GM21786 (cell line): ENCODE measurements at regions not wholly inside any gene's neighbourhood (a gene's known extent, or its start where the extent isn't known, plus 50 kb on each side); places are given as distances from the start of the nearest gene placed in this dataset.
"Not testable (repeated sequence)": the region's sequence is repeated elsewhere in the genome, so short reads cannot be mapped to it uniquely, and the experiment has no call there.

Experiments
- ATAC-seq: cut with Tn5 transposase; IDR thresholded peaks from one replicate; pipeline ENCODE4 v1.9.1; 2021; ENCODE audit not compliant: unreplicated experiment

GRCh38 chr4:132085105-132085504 lies 1064.0 kb upstream of the PCDH10 start:
- ATAC-seq = no peak

GRCh38 chr4:132094017-132094416 lies 1055.1 kb upstream of the PCDH10 start:
- ATAC-seq = no peak

GRCh38 chr4:132097041-132097440 lies 1052.1 kb upstream of the PCDH10 start:
- ATAC-seq = no peak

DNA sequence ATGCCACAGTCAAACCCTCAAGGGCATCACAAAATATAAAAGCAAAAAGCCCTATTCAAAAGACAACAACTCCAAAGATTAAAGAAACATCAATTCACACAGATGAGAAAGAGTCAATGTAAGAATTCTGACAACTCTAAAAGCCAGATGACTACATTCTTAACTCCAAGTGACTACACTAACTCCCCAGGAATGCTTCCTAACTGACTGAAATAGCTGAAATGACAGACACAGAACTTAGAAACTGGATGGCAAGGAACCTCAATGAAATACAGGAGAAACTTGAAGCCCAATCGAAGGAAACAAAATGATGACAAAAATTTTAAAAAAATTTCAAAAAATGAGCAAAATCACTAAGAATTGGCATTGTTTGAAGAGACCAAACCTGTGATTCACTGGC lies 1047.6 kb upstream of the PCDH10 start:
- no peak for ATAC-seq

GRCh38 chr4:132108784-132109183 lies 1040.3 kb upstream of the PCDH10 start:
- ATAC-seq = no peak

GRCh38 chr4:132114885-132115284 lies 1034.2 kb upstream of the PCDH10 start:
- ATAC-seq = no peak

- not testable (repeated sequence) for ATAC-seq
These were observed 1026.4 kb upstream of the PCDH10 start for GRCh38 chr4:132122741-132123140.

DNA sequence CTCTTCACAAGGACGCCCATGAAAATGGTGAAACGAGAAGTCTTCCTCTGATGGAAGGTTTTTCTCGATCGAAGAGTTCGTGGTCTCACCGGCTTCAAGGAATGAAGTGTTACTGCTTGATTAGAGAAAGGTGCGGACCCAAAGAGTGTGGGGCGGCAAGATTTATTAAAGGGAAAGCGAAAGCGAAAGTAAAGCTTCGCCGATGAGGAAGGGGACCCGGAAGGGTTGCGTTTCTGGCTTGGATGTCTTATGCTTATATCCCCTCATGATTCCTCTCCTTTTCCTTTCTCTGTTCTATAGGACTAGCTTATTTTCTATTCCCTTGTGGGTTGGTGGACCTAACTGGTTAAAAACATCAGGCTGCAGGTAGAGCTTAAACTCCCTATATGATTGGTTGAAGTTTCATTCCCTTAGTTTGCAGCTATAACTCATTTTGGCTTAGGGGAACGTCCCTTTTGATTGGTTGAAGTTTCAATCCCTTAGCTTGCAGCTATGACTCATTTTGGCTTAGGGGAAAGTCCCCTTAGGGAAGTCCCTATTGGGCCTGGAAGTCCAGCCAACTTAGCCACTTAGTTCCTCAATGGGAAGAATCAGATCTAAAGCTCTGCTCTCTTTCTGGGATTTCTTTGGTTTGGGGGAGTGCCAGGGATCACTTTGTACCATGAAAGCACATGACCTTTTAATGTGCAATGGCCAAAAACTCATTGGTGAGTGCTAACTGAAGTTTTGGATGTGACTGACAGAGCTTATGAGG lies 1025.0 kb upstream of the PCDH10 start:
- peak; percentile 78 for ATAC-seq

- no peak for ATAC-seq
These were observed 1024.5 kb upstream of the PCDH10 start for GRCh38 chr4:132124624-132124974.

- no peak for ATAC-seq
These were observed 1024.0 kb upstream of the PCDH10 start for GRCh38 chr4:132125131-132125530.

DNA sequence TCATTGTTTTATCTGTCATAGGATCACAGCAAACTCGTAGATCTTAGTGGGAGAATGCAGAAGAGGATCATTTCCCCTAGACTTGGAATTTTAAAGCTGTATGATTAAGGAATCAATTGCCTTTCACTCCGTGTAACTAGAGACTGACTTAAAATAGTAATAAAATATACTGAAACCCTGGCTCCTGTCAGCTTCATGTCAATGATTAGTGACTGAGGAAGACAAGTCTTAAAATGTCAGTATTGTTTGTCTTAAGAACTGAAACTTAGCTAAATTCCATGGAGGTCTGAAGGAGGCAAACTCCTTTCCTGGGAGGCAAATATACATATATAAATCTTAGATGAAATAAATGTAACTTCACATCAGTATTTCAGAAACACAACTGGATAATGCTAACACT lies 1016.7 kb upstream of the PCDH10 start:
- no peak for ATAC-seq

- no peak for ATAC-seq
These were observed 979.4 kb upstream of the PCDH10 start for GRCh38 chr4:132169660-132170059.

DNA sequence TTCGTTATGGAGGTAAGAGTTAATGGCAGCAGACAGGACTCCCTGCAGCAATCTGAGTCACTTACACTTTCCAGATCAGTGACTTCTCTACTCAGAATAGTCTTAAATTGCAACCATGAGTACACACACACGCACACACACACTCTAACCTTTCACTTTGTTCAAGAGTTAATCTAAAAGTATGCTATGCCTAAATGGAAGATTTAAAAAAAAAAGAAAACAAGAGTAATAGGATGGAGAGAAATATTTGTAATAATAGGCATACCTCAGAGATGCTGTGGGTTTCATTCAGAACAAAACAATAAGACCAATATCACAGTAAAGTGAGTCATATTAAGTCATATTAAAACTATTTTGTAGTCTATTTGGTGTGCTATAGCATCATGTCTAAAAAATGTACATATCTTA lies 969.1 kb upstream of the PCDH10 start:
- ATAC-seq = no peak

GRCh38 chr4:132195176-132195575 lies 953.9 kb upstream of the PCDH10 start:
- no peak for ATAC-seq

GRCh38 chr4:132203618-132204017 lies 945.5 kb upstream of the PCDH10 start:
- ATAC-seq = no peak

DNA sequence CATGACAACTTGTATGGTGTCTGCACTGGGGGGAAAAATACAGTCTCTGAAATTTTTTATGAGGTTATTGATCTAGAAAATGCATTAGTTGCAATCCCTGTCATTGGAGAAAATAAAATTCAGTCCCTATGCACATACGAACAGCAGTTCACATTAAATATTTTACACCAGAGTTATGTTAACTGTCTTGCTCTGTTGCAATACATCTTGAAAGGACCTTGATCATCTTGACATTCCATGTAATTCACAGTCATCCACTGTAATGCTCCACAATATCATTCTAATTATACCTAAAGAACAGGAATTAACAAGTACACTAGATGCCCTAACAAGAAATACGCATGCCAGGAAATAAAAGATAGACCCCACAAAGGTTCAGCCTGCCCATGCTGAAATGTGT lies 934.6 kb upstream of the PCDH10 start:
- ATAC-seq = no peak

- ATAC-seq = no peak
These were observed 930.7 kb upstream of the PCDH10 start for GRCh38 chr4:132218406-132218805.

DNA sequence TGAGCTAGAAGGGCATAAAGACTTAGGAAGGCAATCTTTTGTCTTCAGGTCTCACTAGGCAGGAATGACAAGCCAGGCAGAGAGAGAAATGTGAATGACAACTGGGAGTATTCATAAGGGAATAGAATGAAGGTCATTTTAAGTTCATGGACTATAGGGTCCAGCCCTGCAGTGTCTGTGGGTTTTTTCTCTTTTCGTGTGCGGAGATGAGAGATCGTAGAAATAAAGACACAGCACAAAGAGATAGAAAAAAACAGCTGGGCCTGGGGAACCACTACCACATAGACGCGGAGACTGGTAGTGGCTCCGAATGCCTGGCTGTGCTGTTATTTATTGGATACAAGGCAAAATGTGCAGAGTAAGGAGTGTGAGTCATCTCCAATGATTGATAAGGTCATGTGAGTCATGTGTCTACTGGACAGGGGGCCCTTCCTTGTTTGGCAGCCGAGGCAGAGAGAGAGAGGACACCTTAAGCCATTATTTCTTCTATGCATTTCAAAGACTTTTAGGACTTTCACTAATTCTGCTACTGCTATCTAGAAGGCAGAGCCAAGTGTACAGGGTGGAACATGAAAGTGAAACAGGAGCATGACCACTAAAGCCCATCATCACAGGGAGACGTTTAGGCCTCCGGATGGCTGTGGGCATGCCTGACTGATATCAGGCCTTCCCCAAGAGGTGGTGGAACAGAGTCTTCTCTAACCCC lies 921.8 kb upstream of the PCDH10 start:
- no peak for ATAC-seq

DNA sequence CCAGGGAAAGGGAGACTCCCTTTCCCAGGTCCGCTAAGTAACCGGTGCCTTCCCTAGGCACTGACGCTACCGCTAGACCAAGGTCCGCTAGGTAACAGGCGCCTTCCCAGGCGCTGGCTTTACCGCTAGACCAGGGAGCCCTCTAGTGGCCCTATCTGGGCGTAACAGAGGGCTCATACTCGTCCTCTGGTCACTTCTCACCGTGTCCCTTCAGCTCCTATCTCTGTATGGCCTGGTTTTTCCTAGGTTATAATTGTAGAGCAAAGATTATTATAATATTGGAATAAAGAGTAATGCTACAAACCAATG lies 921.3 kb upstream of the PCDH10 start:
- ATAC-seq = not testable (repeated sequence)

DNA sequence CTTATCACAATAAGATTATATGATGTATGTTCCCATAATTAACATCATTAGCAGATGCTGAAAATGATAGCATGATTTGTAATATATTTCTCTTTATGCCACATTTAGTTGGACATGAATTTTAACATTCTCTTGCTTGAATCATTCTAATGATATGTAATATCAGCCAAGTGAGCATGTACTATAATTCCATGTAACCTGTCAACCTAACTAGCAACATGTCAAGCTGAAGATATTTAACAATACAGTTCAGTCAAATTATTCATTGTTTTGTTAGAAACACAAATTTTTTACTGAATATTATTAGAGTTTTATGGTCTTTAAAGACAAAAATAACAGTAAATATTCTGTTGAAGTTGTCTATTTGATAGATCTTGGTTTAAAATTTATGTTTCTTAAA lies 920.4 kb upstream of the PCDH10 start:
- no peak for ATAC-seq

DNA sequence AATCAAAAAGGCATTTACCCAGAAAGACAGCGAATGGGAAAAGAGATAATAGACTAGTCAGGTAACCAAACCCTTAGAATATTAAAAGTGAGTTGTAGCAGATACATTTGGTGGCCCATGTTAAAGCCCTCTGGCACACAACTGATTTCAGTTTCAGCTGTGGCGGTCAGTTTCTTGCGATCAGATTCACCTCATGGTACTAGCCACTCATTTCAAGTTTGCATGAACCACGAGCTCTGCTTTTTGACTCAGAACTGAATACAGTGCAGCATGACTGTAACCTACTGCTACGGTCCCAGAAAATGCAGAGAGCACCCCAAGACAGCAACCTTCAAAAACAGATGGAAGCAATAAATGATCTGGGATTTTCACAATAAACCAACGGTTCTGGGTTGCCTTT lies 919.1 kb upstream of the PCDH10 start:
- no peak for ATAC-seq

GRCh38 chr4:132238697-132239096 lies 910.4 kb upstream of the PCDH10 start:
- no peak for ATAC-seq

- ATAC-seq = no peak
These were observed 909.0 kb upstream of the PCDH10 start for GRCh38 chr4:132240081-132240480.
